ENCODE measurements at regions not wholly inside any gene's neighbourhood (a gene's known extent, or its start where the extent isn't known, plus 50 kb on each side); places are given as distances from the start of the nearest gene placed in this dataset.

GRCh38 chr5:102663749-102664530 lies 91.2 kb upstream of the PAM start:
- H3K79me2 ChIP-seq (ENCODE audit: control insufficient read depth, low read length): no peaks in the 10 kb centered on the region
- no peaks in the 10 kb centered on the region for H3K27me3 ChIP-seq (ENCODE audit: control insufficient read depth, low read length)
- H3K9me3 ChIP-seq (ENCODE audit: control insufficient read depth, insufficient read depth, low read length): no peaks in the 10 kb centered on the region; the same call in 1 of the 2 replicates
- no peaks in the 10 kb centered on the region for H3K9me2 ChIP-seq (replicated peaks; ENCODE audit: control insufficient read depth, low read length)
- no peaks in the 10 kb centered on the region for H3K4me1 ChIP-seq (ENCODE audit: control insufficient read depth, low read length)
- H3K27ac ChIP-seq (ENCODE audit: low read depth, low read length): no peak overlapping the region
- H3F3A ChIP-seq (ENCODE audit: control insufficient read depth, insufficient read depth): no peaks in the 10 kb centered on the region
- H3K36me3 ChIP-seq (ENCODE audit: control insufficient read depth, low read length): no peaks in the 10 kb centered on the region
- no peak overlapping the region for H3K4me3 ChIP-seq (ENCODE audit: low read length)
- H3K4me2 ChIP-seq (ENCODE audit: low read length): no peak overlapping the region
- H4K20me1 ChIP-seq (ENCODE audit: control insufficient read depth, insufficient read depth, low read depth, low read length): no peaks in the 10 kb centered on the region
- TF ChIP-seq EZH2phosphoT487 (IDR thresholded peaks at IDR 0.05; ENCODE audit: borderline replicate concordance, low read length) (no peak), CTCF (IDR thresholded peaks at IDR 0.05; ENCODE audit: low read depth, low read length, poor library complexity, severe bottlenecking) (no peak)

- no peaks in the 10 kb centered on the region for H4K20me1 ChIP-seq (ENCODE audit: control insufficient read depth, insufficient read depth, low read depth, low read length)
- H3K27ac ChIP-seq (ENCODE audit: low read depth, low read length): no peak overlapping the region
- H3F3A ChIP-seq (ENCODE audit: control insufficient read depth, insufficient read depth): no peaks in the 10 kb centered on the region
- no peaks in the 10 kb centered on the region for H3K79me2 ChIP-seq (ENCODE audit: control insufficient read depth, low read length)
- no peaks in the 10 kb centered on the region for H3K4me1 ChIP-seq (ENCODE audit: control insufficient read depth, low read length)
- H3K9me3 ChIP-seq (ENCODE audit: control insufficient read depth, insufficient read depth, low read length): no peaks in the 10 kb centered on the region; the same call in 1 of the 2 replicates
- H3K4me2 ChIP-seq (ENCODE audit: low read length): no peak overlapping the region
- TF ChIP-seq CTCF (IDR thresholded peaks at IDR 0.05; ENCODE audit: low read depth, low read length, poor library complexity, severe bottlenecking) (no peak), EZH2phosphoT487 (IDR thresholded peaks at IDR 0.05; ENCODE audit: borderline replicate concordance, low read length) (no peak)
- no peaks in the 10 kb centered on the region for H3K36me3 ChIP-seq (ENCODE audit: control insufficient read depth, low read length)
- no peaks in the 10 kb centered on the region for H3K27me3 ChIP-seq (ENCODE audit: control insufficient read depth, low read length)
- H3K4me3 ChIP-seq (ENCODE audit: low read length): no peak overlapping the region
- H3K9me2 ChIP-seq (replicated peaks; ENCODE audit: control insufficient read depth, low read length): no peaks in the 10 kb centered on the region
Observed at GRCh38 chr5:102664616-102665335, 90.3 kb upstream of the PAM start.

GRCh38 chr5:102666164-102666946 lies 88.8 kb upstream of the PAM start:
- TF ChIP-seq EZH2phosphoT487 (IDR thresholded peaks at IDR 0.05; ENCODE audit: borderline replicate concordance, low read length) (no peak), CTCF (IDR thresholded peaks at IDR 0.05; ENCODE audit: low read depth, low read length, poor library complexity, severe bottlenecking) (no peak)
- H3K36me3 ChIP-seq (ENCODE audit: control insufficient read depth, low read length): no peaks in the 10 kb centered on the region
- no peak overlapping the region for H3K4me2 ChIP-seq (ENCODE audit: low read length)
- H3F3A ChIP-seq (ENCODE audit: control insufficient read depth, insufficient read depth): no peaks in the 10 kb centered on the region
- no peaks in the 10 kb centered on the region for H3K27me3 ChIP-seq (ENCODE audit: control insufficient read depth, low read length)
- H3K9me3 ChIP-seq (ENCODE audit: control insufficient read depth, insufficient read depth, low read length): no peaks in the 10 kb centered on the region; the same call in 1 of the 2 replicates
- no peaks in the 10 kb centered on the region for H3K9me2 ChIP-seq (replicated peaks; ENCODE audit: control insufficient read depth, low read length)
- H3K79me2 ChIP-seq (ENCODE audit: control insufficient read depth, low read length): no peaks in the 10 kb centered on the region
- no peak overlapping the region for H3K4me3 ChIP-seq (ENCODE audit: low read length)
- H3K27ac ChIP-seq (ENCODE audit: low read depth, low read length): no peak overlapping the region
- no peaks in the 10 kb centered on the region for H4K20me1 ChIP-seq (ENCODE audit: control insufficient read depth, insufficient read depth, low read depth, low read length)
- H3K4me1 ChIP-seq (ENCODE audit: control insufficient read depth, low read length): no peaks in the 10 kb centered on the region
